NCI-H1694 treated with DMSO at 0.1 percent for 48 hours (cell line): ENCODE measurements at regions not wholly inside any gene's neighbourhood (a gene's known extent, or its start where the extent isn't known, plus 50 kb on each side); places are given as distances from the start of the nearest gene placed in this dataset.

Source experiments
- DNase-seq: peaks from one replicate; lab custom pipeline; 2025; lab: John Stamatoyannopoulos, UW

DNA sequence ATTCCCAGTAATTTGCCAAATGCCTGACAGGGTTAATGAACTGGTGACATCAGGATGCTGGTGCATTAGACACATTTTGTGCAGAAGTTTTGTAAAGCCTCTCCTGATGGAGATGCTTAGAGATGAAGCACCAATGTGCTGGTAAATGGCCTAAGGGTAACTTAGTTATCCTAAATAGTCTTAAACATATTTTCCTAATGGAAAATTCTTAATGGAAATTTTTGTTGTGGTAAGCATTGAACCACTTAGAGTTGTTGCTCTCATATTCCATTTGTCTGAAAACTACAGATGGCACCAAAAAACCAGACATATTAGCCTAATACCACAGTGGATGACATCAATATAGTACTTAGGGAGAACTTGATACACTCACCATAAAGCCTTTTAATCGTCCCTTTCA lies 154.5 kb upstream of the ANK2 start:
- DNase-seq = no peak

DNA sequence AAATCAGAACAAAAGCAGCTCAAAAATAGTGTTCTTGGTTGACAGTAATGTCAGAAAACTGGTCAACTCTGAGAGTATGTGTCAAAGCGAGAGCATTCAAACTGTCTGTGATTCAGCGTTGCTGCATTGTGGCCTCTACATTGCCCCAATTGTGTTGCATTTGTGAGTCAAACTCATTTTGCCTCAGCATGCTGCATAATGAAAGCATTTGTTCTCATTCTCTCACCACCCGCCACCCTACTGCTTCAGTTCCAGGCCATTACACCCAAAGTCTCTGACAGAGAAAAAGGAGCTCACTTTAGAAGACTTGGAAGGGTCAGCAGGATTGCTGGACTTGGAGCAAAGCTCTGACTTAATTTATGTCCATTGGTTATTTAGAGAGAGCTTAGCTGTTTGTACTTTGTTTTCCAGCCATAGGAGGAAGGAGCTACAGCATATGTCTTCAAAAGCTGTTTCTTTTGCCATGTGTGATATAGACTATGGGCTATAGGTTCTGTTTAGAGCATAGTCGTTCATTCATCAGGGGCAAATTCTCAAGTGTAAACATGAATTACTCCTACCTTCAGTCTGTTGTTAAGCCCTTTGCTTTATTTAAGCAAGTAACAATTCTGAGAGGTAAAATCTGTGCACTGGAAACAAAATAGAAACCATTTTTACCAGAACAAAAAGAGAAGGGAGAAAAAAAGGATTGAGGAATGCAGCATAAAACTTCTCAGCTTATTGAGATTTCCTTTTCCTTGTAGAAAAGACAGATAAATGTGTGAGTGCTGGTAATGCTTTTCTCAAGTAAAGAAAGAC lies 153.4 kb upstream of the ANK2 start:
- DNase-seq = no peak

DNA sequence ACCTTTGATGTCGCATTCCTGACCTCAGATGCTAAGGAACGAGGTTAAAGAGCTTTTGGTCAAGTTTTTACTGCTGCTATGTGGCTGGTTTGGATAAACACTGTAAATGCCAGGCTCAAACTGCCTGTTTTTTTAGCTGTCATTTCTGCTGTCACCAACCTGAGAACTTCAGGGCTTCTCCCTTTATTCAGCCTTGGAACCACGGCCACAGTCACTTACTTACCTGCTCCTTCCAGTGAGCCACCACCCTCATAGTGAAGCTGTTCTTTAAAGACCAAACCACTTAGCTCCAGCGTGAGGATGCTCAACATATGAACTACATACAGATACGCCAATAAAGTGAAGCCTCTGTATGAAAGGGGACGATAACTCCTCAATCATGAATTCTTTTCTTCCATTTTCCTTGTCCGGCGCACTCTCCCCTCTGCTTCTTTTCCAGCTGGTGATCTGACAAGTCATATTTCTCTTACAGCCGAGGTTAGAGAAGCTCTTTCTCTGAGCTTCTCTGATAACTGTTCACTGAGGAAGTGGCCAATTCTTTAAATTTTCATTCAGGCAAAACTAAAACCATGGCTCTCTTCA lies 152.8 kb upstream of the ANK2 start:
- no peak for DNase-seq

DNA sequence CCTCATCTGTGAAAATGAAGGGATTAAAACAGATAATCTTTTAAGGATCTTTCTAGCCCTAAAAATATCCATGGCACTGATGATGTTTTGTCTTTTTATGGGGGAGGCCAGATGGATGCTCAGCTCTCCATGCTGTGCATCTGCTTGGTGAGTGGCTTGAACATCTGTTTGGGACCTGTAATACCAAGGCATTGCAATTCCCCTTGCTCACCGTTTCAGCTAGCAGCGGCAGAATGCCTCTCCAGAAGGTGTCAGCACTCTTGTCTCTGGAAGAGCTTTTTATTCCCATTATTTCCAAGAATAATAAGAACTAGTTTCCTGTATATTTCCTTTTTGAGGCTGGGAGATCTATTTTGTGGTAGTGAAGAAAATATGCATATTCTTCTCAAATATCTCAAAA lies 151.9 kb upstream of the ANK2 start:
- DNase-seq = peak; percentile 92

DNA sequence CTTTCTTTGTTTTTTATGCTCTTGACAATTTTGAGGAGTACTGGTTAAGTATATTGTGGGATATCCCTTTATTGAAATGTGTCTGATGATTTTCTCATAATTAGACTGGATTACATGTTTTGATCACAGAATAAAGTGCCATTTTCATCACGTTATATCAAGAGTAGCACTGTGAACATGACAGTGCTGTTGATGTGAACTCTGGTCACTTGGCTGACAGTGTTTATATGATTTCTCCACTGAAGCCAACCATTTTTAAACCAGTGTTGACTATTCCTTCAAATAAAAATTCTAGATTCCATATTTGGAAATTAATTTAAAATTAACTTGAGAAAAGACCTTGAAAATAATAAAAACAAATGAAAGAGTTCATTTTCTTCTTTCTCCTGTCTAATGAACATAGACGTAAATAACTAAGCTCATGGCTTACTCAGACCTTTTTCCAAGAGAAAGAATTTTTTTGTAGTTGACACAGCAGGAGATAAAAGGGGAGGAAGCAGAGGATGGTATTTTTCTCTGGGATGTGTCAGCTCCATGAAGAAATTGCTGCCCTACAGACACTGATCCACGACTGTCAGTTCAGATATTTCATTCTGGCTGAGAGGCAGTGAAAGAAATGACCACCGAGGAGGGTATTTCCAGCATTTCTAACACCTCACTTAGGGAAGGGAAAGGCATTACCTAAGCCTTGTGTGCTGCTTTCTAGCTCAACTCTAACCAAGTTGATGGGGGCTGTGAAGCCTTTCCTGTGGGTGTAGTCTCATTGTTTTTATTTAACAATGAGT lies 150.9 kb upstream of the ANK2 start:
- no peak for DNase-seq

DNA sequence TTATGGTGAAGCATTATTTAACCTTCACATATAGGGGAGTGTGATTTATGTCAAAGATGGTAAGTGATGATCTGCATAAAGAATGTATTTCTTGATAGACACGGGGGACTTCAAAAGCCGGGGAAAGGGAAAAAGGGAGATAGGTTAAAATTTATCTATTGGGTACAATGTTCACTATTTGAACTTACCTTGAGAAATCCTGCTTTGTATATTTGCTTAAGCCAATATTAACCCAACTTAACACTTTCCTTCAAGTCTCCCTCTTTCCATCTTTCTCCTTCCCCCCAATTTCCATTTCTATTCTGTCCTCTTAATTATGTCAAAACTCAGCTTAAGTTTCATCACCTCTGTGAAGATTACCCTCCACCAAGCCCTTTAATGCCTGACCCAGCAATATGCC lies 149.0 kb upstream of the ANK2 start:
- no peak for DNase-seq

DNA sequence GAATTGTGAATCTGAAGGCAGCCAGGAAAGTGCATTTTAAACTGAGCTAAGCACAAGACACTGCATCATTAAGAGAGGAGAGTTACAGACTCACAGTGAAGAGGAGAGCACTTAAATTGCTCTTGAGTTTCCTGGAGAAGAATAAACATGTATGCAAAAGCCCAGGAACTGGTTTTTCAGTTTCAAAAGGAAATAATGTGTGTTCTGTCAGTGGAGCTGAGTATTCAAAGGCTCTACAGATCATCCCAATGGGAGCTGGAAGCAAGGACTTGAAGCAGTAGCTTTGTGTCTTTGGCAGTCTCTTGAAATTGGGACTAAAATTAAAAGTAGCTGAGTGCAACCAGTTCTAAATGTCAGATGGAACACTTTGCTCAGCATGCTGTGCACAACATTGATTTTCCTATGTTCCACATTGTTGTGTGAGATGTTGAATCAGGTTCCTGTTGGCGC lies 147.5 kb upstream of the ANK2 start:
- DNase-seq = no peak

DNA sequence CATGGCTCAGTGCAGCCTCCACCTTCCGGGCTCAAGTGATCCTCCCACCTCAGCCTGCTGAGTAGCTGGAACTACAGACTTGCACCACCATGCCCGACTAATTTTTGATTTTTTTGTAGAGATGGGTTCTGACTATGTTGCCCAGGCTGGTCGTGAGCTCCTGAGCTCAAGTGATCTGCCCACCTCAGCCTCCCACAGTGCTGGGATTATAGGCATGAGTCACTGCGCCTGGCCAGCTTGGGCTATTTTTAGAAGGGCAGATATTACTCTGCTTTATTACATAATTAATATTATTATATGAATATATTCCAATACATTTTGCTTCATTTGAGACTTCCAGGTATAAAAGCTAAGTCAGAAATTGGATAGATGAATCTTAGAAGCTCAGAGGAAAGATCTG lies 143.7 kb upstream of the ANK2 start:
- no peak for DNase-seq

DNA sequence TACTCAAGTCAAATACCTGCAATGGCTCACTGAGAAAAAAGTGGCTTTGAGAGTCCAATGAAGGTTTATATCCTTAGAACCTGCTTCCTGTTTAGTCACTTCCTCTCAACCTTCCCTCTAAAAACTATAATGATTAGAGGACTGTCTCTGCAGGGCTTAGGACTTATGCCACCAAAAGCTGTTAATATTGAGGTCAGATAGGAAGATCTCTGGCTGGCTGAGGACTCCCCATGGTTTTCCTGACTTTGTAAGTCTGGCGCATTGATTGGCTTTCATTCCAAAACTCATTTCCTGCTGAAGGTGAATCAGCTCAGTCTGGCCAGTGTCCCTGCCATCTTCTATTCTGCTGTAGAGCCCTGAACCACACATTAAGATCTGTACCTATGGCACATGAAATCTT lies 140.9 kb upstream of the ANK2 start:
- DNase-seq = no peak

DNA sequence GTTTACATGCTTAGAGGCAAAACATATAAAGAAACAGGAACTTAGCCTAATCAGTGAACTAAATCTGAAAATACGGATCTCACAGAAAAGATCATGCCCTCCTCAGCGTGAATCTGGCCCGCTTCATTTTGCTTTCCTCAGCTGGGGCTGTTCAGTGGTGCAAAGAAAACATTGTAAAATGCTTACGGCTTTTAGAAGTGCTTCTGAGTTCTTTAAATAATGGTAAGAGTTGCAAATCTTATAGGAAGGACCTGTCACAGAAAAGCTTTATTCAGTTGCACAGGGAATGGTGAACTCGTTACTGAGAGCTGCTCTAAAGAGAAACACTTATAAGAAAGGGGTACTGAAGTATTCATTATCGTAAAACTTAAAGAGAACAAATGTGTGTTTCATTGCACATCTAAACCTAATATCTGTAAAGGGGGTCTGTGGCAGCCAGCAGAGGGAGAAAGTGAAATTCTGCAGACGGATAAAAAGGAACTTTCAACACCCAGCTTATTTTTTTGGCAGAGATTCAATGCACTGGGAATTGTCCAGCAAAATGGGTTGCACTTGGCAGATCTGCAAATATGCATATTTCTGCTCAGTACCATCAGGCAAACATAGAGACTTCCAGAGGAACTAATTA lies 139.2 kb upstream of the ANK2 start:
- peak; percentile 55 for DNase-seq

DNA sequence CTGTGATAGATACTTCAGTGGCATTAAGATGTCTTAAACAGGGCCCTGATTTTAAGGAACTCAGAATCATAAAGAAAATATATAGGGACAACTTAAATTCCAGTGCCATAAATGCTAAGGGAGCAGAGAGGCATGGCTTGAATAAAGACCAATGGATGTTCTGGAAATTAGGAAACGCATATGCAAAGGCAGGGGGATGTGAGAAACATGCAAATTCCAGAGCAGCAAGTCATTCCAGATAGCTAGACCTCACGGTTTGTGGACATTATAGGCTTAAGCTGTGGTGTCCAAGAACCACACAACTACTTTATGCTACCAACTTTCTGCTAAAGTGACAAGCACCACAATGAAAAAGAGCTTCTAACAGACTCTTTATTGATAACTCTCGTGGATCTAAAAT lies 132.6 kb upstream of the ANK2 start:
- no peak for DNase-seq

DNA sequence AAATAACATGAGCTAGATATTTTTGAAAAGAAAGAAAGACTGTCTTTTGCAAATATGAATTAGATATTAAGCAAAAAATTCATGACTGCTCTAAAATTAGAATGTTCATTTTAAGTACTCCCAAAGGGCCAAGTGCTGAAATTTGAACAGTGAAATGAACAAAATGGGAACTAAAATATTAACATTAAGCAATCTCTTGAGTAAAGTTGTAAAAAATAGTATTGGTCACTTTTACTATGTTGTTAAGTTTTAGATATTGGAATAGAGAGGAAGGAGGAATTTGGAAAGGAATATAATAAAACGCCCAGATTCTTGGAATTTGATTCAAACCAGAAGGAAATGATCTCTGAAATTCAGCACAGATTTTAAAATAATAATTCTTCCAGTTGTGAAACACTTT lies 125.9 kb upstream of the ANK2 start:
- no peak for DNase-seq

DNA sequence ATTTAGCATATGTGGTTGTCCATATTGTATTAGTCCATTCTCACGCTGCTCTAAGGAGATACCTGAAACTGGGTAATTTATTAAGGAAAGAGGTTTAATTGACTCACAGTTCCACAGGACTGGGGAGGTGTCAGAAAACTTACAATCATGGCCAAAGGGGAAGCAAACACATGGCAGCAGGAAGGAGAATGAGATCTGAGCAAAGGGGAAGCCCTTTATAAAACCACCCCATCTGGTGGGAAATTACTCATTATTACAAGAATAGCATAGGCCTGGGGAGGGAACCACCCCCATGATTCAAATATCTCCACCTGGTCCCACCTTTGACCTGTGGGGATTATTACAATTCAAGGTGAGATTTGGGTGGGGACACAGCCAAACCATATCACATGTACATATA lies 122.6 kb upstream of the ANK2 start:
- DNase-seq = no peak

DNA sequence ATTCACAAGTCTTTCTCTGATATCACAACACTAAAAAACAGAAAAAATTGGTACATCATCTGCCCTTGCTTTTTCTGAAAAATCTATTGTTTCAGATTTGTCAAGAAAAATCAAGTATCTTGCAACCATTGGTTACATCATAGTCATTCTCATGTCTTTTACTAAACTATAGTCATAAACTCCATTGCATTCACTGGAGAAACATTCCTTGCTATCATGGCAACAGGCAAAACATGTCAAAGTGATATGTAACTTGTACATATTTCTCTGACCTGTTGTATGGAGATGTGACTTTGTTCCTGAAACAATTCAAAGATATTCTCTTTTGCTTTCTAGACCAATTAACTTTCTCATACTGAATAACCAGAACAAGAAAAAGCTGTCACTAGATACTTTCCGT lies 121.9 kb upstream of the ANK2 start:
- DNase-seq = no peak

DNA sequence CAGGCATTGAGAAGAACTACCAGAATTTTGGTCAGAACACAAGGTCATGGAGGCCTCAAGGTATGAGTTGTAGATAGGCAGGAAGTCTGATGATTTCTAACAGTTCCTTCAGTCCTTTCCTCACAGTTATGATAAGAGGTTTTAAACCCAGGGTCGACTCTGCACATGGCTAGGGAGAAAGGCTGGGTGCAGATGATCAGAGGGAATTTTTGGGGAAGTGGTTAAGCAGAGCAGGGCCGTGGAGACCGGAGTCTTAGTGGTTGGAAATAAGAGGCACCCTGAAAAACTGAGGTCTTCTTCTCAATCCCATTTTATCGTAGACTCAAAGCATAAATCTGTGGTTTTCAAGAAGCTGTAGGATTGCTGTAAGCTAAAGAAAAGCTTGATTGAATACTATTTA lies 118.5 kb upstream of the ANK2 start:
- DNase-seq = no peak

DNA sequence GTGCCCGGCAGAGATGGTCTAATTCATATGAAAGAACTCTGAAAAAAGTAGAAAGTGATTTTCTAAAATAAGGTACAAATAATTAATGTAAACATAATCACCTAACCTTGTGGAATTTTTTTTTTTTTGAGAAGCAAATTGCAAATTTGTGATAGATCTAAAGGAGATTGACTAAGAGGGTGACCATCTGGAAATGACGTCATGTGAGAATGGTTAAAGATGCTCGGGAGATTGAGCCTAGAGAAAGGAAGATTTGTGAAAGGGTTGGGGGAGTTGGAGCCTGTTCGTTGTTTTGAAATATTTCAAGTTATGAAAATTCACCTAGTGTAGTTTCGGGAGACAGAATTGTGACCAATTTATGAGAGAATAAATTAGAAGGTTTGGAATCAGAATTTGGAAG lies 115.7 kb upstream of the ANK2 start:
- no peak for DNase-seq

DNA sequence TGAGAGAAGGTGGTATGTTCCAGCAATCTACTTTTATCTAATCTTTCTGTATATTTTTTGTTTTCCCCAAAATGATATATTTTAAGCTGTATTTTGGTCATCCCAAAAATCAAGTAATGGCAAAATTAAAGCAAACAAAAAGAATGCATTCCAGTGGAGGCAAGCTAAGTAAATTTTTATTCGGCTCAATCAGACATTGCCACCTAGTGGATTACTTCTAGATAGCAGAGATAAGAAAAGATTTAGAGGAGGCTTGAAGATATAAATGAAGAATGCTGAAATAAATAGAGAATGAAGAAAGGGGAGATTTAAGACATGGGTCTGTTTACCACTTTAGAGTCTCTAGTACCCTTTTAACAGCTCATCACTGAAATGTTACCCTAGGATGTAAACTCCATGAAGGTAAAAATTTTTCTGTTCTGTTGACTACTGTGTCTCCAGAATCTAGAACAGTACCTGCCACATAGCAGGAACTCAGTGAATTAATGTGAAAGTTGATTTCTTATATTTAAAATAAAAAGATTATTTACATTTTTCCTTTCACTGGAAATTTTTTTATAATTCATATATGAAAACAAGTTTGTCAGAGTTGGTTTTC lies 110.9 kb upstream of the ANK2 start:
- peak; percentile 55 for DNase-seq

DNA sequence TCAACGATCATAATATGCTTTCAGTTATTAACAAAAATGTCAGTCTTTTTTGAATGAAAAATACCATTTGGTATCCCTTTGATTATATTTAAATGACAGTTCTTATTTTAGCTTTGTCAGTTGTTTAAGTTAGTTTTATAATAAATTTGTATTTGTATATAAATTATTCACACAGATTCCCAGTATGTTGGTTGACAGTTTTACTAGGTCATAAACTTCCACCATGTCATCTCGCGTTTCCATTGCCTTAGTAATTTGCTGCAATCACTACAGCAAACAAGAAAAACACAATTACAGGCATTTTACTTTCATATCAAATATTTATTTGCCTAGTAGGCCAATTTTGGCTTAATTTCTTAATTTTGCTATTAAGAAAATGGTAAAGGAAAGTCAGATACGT lies 109.6 kb upstream of the ANK2 start:
- DNase-seq = no peak

DNA sequence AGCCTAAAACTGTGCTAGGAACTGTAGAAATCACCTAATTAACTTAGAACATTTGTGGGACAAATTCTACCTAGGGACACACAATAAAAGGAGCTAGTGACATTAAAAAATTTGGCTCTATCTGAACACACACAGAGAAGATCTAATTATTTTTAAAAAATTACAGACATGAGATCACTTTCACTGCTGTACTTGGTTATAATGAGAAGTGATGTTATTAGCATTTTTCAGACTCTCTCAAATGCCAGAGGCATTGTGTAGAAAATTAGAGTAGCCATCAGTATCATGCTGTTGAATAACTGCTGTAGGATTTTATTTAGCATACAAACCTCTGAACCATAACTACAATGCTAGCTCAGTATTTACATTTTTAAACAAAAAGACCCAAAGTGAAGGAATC lies 109.1 kb upstream of the ANK2 start:
- DNase-seq = no peak

DNA sequence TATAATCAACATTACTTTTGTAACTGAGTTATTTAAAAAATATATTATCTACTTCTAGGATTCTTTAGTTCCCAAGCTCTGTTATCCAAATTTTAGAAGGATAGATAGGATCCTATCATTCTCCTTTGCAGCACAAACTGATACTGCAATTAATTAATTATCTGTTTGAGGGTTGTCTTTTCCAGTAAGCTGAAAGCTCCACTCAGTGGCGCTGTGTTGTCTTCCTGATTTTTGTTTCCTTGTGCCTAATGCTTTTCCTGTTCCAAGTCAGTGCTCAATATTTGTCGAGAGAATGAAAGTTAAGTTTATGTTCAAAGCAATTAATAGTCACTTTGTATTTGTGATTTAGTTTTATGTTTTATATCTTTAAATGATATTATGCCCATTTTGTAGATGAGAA lies 107.4 kb upstream of the ANK2 start:
- DNase-seq = no peak

DNA sequence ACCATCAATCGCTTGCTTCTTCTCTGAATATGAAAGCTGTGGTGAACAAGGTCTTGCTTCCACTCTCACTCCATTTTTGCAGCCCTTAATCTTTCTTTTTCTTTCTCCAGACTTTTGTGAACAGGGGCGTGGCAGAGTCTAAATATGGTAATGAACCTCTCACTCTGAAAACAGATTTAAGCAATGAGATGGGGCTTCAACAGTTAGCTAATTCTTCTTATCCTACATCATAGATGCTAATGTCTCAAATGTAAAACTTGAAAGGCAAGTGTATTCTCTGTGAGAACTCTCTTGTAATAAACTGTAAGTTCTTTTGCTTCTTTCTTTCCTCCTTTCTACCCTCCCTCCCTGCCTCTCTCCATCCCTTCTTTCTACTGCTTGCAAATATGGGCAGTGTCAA lies 106.5 kb upstream of the ANK2 start:
- DNase-seq = no peak

DNA sequence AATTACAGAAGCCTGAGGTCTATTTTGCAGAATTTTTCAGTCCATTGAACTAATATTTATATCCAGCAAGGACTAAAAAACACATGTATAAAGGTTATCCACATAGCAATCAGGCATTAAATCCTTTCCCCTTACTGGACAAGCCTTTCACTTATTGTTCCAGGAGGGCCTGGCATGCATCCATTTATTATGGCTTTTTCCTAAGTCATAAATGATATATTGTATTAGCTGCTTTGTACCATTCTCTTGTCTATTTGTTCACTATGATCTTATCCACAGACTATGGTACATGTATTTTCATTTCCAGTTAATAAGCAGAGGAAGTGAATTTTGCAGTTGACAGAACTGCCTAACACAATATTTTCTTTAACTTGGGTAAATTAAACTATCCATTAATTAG lies 105.4 kb upstream of the ANK2 start:
- DNase-seq = no peak
